HG03439 (cell line): ENCODE measurements at regions not wholly inside any gene's neighbourhood (a gene's known extent, or its start where the extent isn't known, plus 50 kb on each side); places are given as distances from the start of the nearest gene placed in this dataset.

Experiments used
- ATAC-seq: cut with Tn5 transposase; IDR thresholded peaks from one replicate; pipeline ENCODE4 v1.9.1; 2021; ENCODE audit warnings: mild to moderate bottlenecking, moderate library complexity; ENCODE audit not compliant: unreplicated experiment

DNA sequence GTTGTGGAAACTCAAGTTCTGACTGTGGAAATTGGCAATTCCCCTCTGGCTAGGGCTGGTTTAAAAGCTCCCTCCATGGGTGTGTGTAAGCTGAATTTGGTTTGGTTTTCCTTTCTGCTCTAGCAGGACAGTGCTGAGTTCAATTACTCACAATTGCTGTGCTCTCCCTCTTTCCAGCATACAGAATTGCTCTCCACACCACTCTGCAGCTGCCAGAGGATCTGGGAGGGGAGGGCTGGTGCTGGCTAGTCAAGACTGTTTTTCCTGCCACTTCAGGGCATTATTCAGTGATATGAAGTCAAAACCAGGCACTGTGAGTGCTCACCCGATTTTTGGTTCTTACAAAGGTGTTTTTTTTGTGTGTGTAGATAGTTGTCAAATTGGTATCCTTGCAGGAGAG, 336.9 kb upstream of the SLC24A2 start:
- no peak for ATAC-seq

DNA sequence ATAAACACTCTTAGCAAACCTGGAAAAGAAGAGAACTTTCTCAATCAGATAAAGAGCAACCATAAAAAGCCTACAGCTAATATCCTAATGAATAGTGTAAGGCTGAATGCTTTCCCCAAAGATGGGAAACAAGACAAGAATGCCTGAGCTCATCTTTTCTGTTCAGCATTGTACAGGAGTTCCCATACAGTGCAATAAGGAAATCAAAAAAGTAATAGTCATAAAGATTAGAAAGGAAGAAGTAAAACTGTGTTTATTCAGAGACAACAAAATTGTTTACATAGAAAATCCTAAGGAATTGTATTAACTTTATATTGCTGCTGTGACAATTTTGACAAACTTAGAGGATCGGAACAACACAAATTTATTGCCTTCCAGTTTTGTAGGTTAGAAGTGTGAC, 330.7 kb upstream of the SLC24A2 start:
- no peak for ATAC-seq

- ATAC-seq = no peak
Observed at GRCh38 chr9:20117986-20118385, 329.1 kb upstream of the SLC24A2 start.

DNA sequence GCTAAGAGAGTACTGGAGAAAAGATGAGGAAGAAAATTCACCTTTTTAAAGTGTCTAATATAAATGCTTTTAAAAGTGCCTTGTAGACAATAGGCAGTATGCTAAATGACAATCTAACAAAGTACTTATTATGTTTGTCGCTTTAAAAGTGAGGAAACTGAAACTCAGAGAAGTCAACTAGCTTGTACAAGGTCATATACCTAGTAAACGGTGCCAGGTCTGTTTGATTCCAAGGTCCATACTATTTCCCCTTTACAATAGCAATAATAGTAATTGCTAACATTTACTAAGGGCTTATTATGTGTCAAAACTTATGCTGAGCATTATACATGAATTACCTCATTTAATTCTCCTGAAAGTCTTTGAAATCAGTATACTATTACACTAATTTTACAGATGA, 328.6 kb upstream of the SLC24A2 start:
- no peak for ATAC-seq

- ATAC-seq = no peak
Observed at GRCh38 chr9:20114974-20115373, 326.1 kb upstream of the SLC24A2 start.

- no peak for ATAC-seq
Observed at GRCh38 chr9:20112205-20112783, 323.5 kb upstream of the SLC24A2 start.

- no peak for ATAC-seq
Observed at GRCh38 chr9:20111173-20111843, 322.5 kb upstream of the SLC24A2 start.

DNA sequence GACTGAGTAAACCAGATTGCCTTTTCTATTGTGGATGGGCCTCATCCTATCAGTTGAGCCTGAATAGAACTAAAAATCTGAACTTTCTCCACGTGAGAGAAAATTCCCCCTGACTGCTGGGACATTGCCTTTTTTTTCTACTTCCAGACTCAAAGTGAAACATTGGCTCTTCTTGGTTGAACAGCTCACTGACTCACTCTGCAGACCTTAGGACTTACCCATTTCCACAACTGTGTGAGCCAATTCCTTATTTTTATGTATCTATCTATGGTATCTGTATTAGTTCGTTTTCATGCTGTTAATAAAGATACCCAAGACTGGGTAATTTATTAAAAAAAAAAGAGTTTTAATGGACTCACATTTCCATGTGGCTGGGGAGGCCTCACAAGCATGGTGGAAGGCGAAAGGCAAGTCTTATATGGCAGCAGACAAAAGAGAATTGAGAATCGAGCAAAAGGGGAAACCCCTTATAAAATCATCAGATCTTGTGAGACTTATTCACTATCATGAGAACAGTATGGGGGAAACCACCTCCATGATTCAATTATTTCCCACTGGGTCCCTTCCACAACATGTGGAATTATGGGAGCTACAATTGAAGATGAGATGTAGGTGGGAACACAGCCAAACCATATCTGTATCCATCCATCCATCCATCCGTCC, 306.7 kb upstream of the SLC24A2 start:
- no peak for ATAC-seq

DNA sequence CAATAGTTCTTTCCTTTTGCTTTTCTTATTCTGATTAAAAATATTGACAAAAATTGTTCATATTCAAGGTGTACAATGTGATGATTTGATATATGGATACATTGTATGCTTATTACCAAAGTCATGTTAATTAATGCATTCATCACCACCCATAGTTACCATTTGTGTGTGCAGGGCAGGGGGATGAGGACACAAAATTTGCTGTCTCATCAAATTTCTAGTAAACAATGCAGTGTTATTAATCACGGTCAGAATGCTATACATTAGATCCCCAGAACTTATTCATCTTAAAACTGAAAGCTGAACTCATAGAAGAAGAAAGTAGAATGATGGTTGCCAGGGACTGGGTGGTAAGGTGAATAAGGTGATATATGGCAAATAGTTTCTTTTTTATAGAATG, 303.7 kb upstream of the SLC24A2 start:
- ATAC-seq = no peak

DNA sequence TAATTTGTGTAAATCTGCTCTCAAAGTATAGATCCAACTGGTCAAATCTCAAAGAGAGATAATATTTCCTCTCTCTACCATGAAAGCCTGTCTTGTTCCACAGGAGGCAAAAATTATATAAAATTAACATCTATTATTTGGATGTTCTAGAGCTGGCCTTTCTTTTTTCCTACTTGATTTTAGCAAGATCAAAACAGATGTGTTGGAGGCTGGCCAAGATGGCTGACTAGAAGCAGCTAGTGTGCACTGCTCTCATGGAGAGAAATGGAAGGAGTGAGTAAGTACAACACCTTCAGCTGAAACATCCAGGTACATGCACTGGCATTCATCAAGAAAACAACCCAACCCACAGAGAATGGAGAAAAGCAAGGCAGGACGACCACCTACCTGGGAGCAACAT, 298.6 kb upstream of the SLC24A2 start:
- no peak for ATAC-seq

- ATAC-seq = no peak
Observed at GRCh38 chr9:20085842-20086241, 297.0 kb upstream of the SLC24A2 start.

DNA sequence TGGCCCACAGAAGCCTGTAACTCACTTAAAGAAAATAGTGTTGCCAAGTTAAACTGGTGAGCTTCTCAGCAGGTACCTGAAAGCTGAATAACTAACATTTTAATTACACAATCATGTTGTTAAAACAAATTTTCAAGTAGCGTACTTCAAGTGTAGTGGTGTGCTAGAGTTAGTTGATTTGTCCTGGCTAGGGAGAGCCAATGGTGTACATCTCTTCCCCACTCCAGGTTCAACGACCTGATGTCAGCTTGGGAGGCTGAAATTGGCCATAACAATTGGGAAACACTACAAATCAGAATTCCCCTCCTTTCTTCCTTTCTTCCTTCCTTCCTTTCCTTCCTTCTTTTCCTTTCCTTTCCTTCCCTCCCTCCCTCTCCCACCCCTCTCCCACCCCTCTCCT, 295.3 kb upstream of the SLC24A2 start:
- ATAC-seq = no peak

DNA sequence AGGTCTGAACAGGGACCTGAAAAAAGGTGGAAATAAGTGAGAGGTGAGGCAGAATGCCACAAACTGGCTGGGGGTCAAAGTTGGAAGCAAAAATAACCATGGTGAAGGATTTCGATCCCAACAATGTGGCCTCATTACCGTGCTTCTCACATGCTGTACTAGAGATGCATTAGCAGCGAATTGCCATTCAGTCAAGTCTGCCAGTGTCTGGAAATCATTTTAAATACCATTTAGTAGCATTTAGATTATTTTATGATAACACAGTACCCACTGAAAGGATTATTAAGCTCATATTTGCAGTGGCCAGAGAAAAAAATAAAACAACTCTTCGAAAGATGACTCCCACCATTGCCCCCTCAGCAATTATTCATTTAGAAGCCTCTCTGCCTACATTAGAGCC, 294.6 kb upstream of the SLC24A2 start:
- no peak for ATAC-seq

GRCh38 chr9:20082831-20083230, 294.0 kb upstream of the SLC24A2 start:
- no peak for ATAC-seq

DNA sequence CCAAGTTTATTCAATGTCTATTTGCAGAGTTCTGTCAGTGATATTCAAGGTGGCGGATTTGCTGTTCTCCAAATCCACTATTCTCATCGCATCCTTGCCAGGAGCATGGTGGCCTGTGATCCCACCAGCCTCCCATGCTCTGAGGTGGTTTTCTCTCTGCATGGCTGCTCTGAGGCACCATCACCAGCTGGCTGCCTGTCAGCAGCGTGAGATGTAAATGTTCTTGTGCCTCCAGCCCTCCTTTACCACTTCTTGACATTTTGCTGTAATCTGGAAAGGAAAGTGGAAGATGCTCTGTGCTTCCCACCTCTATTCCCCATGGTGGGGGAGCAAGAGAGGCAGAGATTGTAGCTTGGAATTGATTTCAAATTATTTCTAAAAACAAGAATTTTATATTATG, 293.6 kb upstream of the SLC24A2 start:
- ATAC-seq = no peak

DNA sequence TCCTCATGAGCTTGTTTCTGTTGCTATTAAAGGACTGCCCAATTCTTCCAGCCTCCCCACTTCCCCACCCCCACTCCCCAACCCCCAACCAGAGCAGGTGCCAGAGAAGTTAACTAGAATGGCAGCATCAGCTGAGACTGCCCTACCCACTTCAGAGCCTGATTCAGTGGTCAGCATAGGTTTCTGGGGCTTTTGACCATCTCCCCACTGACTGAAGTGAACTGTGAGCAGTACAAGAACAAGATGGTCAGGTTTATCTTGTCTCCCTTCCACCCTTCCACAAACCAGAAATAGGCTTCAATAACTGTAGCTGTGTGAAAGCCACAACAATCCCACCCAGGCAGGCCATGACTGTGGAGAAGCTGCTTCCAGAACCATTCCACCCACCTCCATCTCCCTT, 289.4 kb upstream of the SLC24A2 start:
- ATAC-seq = no peak

- no peak for ATAC-seq
Observed at GRCh38 chr9:20074291-20074690, 285.5 kb upstream of the SLC24A2 start.

GRCh38 chr9:20070336-20070735, 281.5 kb upstream of the SLC24A2 start:
- no peak for ATAC-seq

DNA sequence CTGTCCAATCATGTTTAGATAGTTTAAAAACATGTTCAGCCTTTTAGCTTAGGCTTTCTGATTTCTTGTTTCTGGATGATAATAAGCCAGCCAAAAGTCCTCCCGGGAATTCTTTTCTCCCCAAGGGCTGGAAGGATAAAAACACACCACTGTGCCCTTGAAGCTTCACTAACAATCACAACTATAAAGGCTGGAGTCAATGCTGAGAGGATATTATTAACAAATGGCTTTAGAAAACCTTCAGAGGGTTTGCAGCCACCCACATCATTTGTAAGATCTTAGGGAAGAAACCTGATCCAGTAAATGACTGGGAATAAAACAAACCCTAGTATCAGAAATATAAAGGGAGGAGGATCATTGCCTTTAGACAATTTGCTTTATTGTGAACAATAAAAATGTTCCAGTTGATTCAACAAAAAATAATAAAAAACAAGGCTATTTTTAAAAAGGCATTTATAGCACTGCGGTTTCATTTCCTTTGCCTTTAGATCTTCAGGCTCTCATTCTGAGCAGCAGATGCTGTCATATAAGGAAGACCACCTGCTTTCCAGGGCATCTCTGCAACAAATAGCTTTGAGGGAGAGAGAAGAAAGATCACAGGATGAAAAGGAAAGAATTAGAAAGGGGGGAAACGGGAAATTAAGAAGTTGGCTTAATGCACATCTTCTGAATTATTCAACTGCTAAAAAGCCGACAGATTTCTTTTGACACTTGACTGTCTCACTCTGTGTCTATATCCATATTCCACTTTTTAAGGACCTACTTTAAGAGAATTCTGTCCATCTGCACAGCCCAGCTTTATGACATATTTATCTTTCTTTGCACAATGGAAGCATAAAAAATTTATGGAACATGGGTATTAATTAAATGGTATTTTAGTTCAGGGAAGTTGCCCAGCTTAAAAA, 277.2 kb upstream of the SLC24A2 start:
- ATAC-seq = no peak

DNA sequence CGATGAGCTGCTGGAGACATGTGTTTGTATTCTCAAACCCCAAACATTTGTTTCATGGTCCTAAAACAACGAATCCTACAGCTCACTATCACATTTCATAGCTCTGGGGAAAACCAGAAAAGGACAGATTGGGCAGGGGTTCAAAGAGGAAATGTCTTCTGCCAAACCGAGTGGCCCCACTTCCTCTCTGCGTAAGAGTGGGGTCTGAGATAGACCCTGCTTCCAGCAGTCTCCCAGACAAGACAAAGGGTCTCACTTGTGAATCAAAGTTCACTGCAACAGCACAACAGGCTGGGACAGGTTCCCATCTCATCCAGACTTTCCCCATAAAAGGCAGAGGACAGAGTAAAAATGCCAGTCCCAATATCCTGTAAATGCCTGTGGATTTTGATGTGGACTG, 276.2 kb upstream of the SLC24A2 start:
- no peak for ATAC-seq

DNA sequence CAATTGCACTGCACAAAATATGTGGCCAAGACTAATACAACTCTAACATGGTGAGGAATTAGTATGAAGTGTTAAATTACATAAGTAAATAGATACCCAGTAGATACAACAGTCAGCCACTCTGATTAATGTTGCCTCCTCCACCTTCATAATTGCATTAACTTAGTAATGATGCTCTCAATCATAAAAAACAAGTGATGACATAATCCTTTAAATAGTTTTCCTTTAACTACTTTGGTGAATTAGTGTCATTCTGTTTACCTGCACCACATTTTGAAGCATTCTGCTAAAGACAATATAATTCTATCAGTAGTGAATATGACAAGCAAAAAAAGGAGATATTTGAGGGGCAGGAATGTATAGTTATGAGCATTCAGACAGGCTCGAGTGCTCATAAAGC, 265.9 kb upstream of the SLC24A2 start:
- ATAC-seq = no peak

- ATAC-seq = no peak
Observed at GRCh38 chr9:20048985-20049384, 260.1 kb upstream of the SLC24A2 start.
